GM19372 (cell line): ENCODE measurements at regions not wholly inside any gene's neighbourhood (a gene's known extent, or its start where the extent isn't known, plus 50 kb on each side); places are given as distances from the start of the nearest gene placed in this dataset.

Source experiments
- ATAC-seq: cut with Tn5 transposase; IDR thresholded peaks from one replicate; pipeline ENCODE4 v1.9.1; 2021; ENCODE audit warnings: mild to moderate bottlenecking, low read depth, moderate library complexity; ENCODE audit not compliant: unreplicated experiment

DNA sequence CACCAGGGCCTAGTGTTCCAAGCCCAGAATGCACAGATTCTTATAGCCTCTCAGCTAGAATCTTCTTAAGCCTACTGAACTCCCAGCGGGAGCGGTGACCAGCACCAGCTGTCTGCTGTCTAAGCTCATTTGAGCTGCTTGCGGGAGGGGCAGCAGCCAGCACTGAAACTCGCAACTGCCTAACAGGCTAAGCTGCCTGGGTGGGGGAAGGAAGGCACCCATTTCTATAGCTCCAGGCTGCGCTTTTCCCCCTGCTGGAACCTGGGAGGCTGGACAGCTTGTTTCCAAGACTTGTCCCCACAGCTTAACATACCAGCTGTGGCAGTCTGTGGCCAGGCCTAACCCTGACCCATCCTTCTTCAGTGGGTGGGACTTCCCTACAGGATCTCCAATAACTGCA lies 512.9 kb downstream of the EFNA5 start:
- no peak for ATAC-seq

DNA sequence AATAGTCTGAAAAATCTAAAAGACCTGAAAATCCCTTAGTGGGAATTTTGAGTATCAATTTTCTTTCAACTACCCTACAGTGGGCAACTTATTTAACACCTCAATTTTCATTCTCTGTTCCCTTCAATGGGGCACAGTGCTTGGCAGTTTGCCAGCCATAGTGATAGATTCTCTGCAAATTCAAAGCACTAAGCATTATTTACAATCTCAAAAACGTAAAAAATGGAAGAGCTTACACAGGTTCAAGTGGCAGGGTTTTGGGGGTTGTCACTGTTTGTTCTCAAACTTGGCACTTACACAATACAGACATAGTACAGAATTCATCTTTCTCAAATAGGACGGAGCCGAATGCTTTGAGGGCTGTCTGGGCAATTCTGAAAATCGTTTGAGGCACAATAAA lies 515.0 kb downstream of the EFNA5 start:
- no peak for ATAC-seq

DNA sequence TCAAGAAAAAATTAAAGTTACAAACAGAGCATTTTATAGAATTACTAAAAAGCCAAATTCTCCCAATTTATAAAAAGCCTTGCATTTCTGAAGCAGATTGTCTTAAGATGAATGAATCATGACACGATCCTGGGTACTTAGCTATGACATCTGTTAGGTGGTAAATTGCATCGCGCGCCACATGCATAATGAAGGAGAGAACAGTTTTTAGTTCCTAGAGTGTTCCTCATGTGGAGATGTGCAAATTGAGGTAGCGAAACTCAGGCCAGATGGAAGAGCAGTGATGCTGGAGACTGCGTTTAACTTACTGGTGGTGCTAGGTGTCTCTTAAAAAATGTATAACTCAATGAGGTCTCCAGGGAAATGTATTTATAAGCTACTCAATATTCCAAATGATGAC lies 516.1 kb downstream of the EFNA5 start:
- ATAC-seq, result no peak

GRCh38 chr5:107153283-107153682 lies 517.5 kb downstream of the EFNA5 start:
- ATAC-seq, result no peak

GRCh38 chr5:107149243-107150005 lies 521.3 kb downstream of the EFNA5 start:
- ATAC-seq, result peak; percentile 77

DNA sequence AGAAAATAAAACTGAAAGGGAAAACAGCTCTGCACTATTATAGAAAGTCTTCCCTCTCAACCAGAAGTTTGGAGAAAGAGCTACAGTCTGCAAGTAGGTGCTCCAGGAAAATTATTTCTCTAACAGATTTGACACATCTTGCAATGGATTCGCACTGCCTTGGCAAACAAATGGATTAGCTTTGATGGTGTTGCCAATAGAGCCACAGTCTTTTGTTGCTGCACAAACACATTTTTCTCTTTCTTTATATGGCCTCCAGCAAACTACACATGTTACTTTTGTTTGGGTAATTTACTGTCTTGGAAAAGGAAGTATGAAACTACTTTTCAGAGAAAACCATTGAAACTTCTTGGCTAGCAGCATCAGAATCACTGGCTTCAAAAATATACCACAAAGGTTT lies 523.1 kb downstream of the EFNA5 start:
- ATAC-seq, result no peak

GRCh38 chr5:107146901-107147300 lies 523.8 kb downstream of the EFNA5 start:
- no peak for ATAC-seq

DNA sequence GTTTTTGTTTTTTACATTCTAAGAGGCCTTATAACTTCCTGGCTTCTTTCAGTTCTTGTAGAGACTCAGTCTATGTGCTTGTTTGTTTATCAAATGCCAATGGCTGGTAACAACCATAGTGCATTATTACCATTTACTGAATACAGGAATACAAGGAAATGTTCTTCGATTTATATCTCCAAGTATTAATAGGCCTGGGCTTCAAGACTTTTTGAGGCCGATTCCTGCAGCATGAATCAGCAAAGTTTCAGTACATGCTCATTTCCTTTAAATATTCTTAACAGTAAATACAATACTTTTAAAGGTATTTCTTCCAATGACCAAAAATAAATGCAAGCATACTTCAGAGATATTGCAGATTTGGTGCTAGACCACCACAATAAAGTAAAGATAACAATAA lies 535.3 kb downstream of the EFNA5 start:
- no peak for ATAC-seq

DNA sequence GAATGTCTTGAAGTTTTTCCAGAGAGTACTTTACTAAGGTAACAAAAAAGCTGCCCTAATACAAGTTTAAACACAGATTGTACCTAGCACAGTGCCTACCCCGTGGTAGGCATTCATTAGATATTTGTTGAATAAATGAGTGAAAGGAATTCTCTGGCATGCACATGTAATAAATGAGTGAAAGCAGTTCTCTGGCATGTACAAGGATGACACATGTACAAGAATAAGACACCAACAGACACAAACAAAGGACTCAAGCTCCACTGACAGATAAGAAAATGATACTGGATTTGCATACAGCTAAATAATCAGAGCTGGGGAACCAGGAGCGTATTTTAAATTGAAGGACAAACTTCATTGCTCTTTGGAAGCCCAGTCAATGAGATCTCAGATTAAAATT lies 535.8 kb downstream of the EFNA5 start:
- ATAC-seq, result no peak

DNA sequence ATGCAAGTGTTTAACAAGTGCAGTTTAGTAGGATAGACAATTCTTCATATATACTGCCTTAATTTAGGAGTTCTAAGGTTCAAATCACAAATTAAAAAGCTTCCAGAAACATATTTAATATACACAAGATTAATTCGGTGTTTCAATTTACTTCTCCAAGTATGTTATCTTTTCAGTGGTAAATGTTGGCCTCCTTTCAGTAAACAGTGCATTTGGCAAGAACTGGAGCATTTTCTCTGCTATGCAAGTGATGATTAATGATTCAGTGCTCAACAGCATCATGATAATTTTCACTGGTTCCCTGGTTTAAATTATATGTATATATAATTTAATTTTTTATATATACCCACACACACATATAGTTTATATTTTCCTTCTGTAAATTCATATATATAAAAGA lies 541.7 kb downstream of the EFNA5 start:
- no peak for ATAC-seq

DNA sequence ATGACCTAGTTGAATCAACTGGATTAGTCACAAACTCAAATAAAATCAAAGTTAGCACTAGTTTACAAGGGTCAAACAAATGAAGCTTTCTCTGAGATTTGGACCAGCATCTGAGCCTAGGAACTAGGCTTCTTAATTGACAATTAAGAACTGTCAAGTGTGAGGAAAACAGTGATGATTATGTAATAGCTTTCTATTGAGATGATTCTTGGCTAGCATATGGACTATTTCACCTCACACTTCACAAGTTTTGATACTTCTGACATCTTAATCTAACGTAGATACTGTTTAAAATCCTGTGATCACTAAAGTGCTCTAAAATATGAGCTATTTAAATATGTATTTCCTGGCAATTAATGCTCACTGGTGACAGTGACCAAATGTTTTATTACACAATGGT lies 542.9 kb downstream of the EFNA5 start:
- no peak for ATAC-seq

DNA sequence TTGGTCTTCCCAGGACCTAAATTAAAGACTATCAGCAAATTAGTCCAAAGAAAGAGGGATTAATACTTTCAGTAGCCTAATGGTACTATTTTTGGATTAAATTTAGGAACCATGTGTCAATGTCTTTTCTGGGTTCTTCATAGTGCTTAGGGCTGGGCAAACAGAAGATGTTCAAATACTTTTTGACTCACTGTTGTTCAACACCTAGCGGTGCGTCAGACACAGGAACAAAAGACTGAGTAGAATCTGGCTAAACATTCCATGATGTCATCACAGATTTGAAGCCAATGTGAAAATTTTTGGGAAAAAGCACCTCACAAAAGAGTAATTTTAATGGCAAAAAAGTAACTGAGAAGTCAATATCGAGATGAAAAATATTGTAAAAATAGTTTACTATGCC lies 544.4 kb downstream of the EFNA5 start:
- ATAC-seq, result no peak

- no peak for ATAC-seq
Observed at GRCh38 chr5:107124376-107124775, 546.4 kb downstream of the EFNA5 start.

DNA sequence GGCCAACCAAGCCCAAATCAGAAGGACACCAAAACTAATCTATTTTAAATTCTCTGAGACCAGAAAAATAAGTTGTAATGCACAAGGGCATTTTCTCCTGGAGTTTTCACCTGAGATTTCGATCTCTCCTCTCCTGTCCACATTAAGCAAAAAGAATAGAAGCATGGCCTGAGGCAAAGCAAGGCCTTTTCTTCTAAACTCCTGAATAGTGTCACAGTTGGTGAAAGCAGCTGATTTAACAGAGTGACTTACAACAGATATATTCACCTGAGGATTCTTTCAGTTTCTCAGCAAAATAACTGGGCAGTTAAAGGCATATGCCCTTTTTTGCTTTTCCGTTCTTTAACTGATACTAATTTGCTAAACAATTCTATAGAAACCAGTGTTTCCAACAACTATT lies 547.7 kb downstream of the EFNA5 start:
- ATAC-seq, result no peak

DNA sequence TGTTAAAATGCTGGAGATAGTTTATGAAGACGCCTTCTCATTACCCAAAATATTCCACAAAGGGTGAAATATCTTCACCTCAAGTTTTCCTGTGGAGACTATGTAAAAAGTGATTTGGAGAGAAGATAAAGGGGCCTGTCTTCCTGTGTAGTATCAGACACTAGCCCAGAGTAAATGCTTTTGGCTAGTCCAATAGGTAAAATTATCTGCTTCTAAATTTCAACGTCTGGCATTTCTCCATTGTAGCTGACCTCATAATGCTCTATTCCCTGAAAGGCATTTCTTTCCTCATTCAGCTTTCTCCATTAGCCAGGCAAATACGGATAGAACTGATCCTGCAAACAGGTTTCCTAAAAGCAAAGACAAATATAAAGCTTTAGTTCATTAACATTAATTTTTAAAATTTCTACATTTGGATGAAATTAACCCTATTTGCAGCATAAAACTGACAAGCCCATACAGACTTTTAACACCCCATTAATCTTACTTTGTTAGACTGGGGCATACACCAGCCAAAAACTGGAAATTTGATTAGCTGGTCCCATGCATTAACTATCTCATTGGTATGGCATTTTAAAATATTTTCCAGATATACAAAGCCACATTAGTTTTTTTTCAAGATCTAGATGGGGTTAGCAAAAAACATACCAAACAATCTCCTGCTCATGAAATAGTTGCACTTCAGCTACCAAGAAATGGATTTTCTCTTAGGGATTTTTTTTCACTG lies 548.8 kb downstream of the EFNA5 start:
- ATAC-seq, result no peak

- no peak for ATAC-seq
Observed at GRCh38 chr5:107119656-107120055, 551.1 kb downstream of the EFNA5 start.

GRCh38 chr5:107118184-107119019 lies 552.3 kb downstream of the EFNA5 start:
- no peak for ATAC-seq

GRCh38 chr5:107112216-107112615 lies 558.5 kb downstream of the EFNA5 start:
- no peak for ATAC-seq

DNA sequence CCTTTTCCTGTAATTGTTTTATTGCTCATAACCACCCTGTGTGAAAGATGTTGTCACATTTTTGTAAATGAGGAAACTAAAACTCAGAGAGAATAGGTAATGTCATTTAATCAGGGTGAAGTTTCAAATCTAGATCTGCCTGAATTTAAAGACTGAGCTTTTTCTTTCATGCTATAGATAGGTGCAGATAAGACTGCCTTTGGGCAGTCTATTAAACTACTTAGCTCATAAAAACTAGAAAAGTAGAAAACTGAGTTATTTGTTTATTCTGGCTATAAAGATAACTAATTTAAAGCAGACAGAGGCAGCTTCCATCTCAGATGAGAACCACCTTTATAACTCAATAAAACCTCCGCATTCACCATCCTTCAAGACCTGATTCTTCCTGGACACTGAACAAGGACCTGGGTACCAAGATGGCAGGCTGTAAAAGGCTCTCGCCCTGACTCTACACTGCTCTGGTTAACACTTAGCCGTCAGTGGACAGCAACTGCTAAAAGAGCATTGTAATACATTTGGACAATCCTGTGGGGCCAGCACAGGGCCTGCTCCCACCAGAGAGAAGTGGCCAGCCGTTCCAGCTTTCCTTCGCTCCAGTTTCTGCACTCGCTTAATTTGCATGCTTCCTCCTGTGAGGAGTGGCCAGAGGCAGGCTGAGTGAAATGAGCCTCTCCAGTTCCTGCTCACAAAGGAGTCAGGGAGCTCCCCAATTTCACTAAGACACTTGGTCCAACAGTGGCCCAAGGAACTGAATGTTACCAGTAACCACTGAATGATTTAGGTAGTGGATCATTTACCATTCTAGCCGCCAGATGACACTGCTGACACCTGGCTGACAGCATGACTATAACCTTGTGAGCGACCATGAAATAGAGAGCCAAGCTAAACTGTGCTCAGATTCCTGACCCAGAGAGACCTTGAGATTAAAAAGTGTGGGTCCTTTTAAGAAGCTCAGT lies 566.4 kb downstream of the EFNA5 start:
- peak; percentile 54 for ATAC-seq

- no peak for ATAC-seq
Observed at GRCh38 chr5:107103522-107103921, 567.2 kb downstream of the EFNA5 start.
